GM18870 (cell line): ENCODE measurements at regions not wholly inside any gene's neighbourhood (a gene's known extent, or its start where the extent isn't known, plus 50 kb on each side); places are given as distances from the start of the nearest gene placed in this dataset.

Source experiments
- ATAC-seq: cut with Tn5 transposase; IDR thresholded peaks from one replicate; pipeline ENCODE4 v1.9.1; 2021; ENCODE audit warnings: moderate library complexity; ENCODE audit not compliant: unreplicated experiment

DNA sequence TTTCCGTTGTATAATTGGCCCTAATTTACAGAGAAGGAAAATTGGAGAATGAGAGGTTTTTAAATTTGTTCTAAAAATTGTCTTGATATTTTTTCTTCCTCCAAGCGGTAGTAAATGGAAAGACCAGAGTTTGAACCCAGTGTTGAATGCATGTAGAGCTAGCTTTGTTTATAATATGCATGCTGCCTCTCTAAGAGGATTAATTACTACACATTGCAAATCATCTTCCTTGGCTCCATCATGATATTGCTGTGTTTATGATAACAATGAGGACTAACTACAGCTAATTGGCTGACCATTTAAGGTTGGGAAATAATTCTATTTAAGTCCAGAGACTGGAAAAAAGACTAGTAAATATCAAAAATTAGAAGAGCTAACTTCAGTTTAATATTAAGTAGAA is 338.5 kb downstream of the PLK2 start:
- ATAC-seq, result no peak

DNA sequence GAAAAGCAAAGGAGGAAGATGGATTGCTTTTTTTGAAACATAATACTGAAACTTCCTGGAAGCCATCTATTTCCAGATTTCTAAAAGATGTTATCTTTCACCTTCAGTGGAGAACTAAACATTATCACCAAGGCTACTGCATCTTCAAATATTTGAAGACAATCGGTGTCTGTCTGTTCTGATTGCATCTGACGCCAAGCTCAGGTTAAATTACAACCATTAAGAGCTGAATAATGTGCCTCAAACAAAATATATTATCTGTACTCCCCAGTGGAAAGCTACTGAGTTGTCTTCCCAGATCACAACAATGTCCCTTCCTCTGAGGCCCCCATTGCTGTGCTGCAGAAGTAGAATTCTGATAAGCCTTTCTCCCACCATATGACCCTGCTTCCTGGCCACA is 342.3 kb downstream of the PLK2 start:
- no peak for ATAC-seq

- ATAC-seq, result no peak
Observed at GRCh38 chr5:58116346-58116745, 343.5 kb downstream of the PLK2 start.

DNA sequence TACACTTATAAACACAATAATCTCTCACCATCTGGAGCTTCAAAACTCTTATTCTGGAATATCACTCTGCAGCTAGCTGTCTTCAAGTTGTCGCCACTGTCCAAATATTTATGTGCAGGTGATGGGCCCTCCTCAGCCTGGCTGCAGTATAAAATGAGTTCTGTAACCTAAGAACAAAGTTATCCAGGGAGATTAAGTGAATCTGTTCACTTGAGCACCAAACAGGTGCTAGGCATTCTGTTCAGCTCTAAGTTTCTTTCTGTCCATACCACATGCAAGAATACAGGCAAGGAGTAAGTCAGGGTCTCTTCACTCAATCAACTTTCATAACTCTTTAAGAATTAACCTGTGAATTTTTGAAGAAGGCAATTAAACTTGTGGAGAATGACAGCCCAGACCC is 344.1 kb downstream of the PLK2 start:
- no peak for ATAC-seq

DNA sequence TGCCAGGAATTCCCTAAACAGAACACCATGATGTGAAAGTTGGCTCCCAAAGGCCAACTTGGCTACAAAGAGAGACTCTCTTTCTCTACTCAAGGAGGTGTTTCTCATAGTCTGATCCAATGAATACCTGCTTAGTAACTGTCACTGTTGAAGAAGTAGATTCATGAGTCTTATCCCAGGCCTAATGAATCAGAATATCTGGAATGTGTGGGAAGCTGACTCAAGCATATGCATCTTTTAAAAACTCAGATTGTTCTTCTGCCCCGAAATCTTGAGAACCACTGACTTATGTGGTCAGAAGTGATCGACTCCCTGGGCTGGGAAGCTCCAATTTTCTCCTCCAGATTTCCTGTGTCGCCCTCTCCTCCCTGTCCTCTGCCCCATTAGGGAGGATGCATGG is 345.6 kb downstream of the PLK2 start:
- ATAC-seq, result no peak

DNA sequence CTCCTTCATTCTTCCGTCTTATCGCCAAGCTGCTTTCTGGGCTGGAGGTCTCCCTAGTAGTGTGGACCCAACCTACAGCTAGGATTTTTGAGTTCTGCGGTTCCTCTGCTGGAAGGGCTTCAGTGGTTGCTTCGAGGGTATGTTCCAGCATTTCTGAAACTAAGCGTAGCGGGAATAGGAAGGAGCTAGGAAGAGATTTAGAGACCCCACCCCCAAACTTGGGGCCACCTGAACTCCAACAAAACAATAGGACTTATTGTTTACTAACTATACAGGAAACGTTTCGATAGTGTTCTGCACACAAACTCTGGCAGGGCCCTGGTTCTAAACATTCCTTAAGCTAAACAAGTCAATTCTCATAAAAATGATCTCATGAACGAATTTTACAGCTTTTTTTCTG is 346.7 kb downstream of the PLK2 start:
- ATAC-seq, result no peak

GRCh38 chr5:58108511-58108910 is 351.4 kb downstream of the PLK2 start:
- no peak for ATAC-seq

DNA sequence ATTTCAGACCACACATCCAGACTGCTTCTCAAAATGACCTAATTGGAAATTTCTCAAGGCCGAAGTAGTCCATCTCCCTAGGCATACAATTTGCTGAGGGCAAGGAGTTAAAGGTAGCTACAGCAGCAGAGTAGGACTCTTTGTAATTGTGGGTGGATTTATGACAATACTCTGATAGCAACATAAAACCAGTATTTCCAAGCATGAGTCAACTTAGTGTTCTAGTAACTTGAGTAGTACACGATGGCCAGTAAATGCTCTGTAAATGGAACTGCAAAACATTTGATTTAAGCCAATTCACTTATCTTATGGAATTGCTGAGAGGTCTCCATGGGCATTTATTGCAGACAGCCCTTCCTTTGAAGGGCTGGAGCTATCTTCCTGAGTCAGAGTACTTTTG is 352.2 kb downstream of the PLK2 start:
- no peak for ATAC-seq

DNA sequence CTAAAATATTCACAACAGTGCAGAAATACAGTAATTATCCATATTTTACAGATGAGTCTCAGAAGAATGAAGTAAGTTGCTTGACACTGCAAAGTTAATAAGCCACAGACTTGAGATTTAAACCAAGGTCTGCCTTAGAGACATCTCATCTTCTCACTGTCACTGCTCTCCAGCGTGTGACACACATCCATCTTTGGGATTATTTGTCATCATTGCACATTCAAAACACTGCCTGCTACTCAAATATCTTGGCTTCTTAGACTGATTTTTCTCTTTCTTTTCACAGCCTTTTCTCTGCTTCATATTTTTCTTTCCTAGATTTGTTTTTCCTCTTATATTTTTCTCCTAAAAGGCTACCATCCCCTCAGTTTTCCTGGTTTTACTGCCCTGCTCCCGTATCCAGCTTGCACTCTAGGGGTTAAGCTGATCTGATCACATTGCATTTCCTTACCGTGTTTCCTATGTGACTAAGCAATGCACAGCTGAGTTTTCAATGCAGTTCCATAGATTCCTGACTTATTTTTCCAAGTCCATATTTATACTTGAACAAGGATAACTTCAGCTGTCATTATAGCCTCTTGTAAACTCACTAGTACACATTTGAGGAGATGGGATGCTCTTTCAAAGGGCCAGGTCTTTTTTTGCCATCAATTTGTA is 353.0 kb downstream of the PLK2 start:
- ATAC-seq, result no peak

DNA sequence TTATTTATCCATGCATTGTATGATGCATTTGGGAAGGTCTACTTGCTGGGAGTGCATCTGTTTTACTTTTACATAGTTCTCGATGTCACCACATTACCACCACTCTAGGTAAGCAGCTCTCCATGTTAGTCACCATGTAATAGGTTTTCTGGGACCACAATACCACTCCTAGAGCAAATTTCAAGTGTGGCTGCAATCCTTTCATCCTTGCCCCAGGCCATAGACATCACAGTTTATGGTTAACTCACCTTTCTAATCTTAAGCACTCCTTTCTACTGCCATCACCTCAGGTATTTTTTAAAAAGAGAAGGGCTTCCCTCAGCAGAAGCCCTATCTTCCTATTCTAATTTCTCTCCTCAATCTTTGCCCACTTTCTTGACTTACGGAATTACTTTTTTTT is 354.1 kb downstream of the PLK2 start:
- ATAC-seq, result no peak

DNA sequence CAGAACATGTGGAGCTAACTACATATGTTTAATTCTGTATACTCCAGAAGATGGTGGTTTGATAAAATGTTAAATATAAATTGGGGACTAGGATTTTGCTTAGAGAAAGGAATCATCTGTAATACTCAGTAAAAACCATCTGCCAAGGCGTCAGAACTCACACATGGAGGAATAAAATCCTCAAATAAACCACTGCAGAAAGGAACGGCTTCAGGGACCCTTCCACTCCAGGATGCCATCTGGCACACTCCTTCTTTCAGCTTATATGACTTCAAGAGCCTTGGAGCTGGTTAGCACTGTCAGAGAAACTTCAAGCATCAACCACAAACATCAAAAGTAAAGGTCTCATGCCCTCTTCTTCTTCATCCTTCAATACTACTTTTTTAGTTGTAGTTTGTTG is 360.6 kb downstream of the PLK2 start:
- ATAC-seq, result no peak

DNA sequence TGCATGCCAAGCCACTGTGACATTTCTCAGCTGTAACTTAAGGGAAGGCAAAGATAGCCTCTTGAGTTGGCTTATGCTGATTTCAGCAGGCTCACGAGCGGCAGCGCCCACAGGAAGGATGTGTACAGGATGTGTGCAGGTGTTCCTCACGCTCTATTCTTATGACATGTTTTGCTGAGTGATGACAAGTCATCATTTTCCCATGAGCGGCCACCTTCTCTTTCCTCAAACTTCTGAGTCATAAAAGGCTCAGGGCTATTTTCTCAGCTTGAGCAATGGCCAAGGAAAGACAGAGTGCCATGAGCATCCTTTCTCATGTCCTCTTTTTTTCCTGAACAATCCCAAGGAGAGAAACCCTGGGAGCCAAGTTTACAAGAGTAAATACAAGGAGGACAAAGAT is 365.9 kb downstream of the PLK2 start:
- no peak for ATAC-seq

- no peak for ATAC-seq
Observed at GRCh38 chr5:58090704-58091103, 369.2 kb downstream of the PLK2 start.

DNA sequence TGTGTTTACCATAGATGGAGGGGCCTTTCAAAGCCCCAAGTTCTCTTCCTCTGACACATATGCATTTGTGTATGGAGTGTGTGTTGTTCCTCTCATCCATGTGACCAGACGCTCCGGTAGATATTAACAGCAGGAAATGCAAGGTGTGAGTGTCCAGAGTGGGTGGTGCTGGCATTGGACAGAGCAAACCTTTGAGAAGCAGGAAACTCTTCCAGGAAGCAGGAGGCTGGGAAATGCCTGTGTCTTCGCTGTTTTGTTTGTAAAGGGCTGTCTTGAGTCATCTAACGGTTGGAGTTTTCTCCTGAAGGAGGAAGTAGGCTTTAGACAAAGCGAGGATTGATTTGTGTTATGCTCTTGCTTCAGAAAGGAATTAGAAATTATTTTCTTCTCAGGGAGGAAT is 370.9 kb downstream of the PLK2 start:
- ATAC-seq, result no peak

DNA sequence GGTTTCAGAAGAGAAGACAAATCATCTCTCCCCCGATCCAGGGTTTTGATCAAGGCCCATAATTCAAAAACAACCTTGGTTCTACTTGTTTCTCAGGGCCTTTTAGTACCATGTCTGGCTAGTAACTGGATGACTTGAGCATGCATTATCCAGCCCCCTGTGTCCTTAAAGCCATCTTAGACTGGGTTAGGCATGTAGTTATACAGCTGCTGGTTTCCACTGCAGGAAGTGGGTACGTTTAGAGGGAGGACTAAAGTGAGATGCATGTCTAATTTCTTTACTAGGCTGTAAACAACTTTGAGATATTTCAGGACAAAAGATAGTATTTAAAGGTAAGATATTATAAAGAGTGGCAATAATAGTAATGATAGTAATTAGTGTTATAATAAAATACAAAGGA is 372.0 kb downstream of the PLK2 start:
- ATAC-seq, result no peak

DNA sequence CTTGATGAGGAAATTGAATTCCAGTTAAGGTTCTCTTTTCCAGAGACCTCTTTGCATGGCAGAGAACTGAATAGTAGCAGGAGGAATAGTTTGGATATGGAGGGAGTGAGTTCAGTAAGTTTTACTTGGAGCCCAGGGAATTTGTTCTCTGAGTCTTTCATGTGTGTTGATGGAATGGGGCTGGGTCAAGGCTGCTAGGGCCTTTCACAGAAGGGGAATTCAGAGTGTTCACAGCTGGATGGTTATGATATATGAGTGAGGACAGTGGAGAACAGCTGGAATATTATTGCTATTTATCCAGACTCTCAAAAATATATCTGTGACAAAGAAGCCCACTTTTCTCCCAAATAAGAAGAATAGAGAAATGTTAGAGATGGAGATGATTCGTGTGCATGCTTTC is 372.8 kb downstream of the PLK2 start:
- ATAC-seq, result no peak

DNA sequence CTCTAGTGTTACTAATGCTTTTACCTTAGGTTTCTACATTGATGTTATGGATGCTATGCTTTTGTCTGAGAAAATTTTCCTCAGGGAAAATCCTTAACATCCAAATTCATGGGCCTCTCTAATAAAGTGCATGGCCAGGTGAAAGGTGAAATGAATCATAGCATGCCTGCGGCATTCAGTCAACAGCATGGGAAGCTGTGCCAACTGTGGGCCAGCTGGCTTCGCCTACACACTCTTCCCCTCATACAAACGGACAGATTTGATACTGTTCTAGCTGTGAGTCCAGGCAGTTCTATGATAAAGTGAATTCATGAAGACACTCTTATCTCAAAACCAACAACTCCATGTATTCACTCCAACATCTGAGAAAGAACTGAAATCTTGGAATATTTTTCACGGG is 374.1 kb downstream of the PLK2 start:
- no peak for ATAC-seq

GRCh38 chr5:58081435-58081834 is 378.5 kb downstream of the PLK2 start:
- ATAC-seq, result no peak

GRCh38 chr5:58080573-58080972 is 379.3 kb downstream of the PLK2 start:
- ATAC-seq, result no peak

- no peak for ATAC-seq
Observed at GRCh38 chr5:58077966-58078365, 381.9 kb downstream of the PLK2 start.

DNA sequence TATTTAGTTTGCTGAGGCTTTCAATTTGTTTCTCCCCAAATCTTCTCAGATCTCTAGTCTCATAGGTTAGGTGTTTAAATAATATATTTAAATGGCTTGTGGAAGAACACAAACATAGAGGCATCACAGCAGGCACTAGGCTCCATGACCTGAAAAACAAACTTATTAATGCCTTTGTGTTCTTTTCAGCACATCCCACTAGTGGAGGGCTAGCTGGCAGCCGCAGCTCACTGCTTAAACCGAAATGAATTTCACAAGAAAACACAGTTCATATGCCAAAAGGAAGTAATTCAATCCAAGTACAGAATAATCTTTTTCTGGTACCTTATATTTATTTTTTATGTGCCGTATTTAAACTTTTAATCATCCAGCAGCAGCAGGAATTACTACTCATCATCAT is 382.5 kb downstream of the PLK2 start:
- no peak for ATAC-seq

DNA sequence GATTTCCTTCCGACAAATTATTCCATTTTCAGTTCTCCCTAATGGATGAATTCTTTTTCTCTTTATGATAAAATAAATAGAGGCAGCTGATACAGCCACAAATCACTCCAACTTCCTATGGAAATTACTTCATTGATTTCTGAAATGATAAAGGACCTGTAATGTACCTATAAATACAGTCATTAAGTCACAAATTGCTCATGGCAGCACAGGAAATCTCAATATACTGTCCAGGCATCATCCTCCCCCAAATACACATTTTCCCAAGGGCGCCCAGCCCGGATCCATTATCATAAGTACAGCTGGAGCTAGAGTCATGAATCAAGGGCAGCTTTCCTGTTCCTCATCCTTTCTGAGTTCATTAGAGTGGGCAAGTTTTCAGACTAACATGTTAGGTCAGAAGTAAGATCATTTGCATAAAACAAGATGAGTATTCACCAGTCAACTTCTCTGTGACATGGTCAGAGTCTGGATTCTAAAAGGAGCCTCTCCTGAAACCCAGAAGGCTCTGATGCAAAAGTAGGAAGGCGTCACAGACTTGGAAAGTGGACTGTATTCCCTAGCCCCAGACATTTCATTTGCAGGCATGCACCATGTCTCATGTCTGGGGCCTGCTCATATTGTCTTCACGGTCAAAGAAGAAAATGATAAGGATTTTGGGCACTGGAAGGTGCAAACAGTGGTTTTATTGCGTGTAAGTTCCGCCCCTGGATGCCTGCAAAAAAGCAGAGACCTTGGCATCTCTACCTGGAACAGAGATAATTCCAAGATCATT is 383.2 kb downstream of the PLK2 start:
- ATAC-seq, result no peak

DNA sequence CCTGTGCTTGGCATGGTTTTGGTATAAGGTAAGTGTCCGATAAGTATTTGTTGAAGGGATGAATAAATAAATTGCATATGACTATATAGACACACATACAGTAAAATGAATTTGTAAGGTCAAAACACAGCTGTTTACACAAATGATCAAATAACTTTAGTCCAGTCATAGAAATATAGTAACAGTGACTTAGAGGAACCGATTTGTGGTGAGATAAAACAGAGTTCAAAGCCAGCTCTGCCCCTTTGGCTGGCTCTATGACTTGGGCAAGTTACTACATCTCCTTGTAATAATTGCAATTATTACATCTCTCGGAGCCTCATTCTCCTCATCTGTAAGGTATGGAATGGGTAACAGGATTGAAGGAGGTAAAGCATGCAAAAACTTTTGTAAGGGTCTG is 384.0 kb downstream of the PLK2 start:
- no peak for ATAC-seq
